ENCODE measurements at regions not wholly inside any gene's neighbourhood (a gene's known extent, or its start where the extent isn't known, plus 50 kb on each side); places are given as distances from the start of the nearest gene placed in this dataset.

DNA sequence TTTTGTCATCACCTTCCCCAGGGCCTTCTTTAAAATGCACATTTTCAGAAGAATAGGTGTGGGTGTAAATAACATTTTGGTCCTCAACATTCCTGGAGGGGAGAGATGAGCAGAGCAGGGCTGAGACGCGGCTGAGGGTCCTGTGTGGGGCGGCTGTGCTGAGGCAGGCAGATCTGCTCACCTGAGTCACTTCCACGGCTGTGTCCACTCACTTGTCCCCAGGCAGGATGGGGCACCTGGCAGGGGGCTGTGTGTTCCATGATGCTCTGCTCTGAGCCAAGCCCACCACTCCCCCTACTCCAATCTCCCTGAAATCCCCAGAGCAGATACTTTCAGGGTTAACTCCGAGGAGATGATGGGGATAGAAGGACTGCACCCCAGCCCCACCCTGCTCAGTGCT, 93.8 kb downstream of the GLRX3 start:
- no peak for DNase-seq

DNA sequence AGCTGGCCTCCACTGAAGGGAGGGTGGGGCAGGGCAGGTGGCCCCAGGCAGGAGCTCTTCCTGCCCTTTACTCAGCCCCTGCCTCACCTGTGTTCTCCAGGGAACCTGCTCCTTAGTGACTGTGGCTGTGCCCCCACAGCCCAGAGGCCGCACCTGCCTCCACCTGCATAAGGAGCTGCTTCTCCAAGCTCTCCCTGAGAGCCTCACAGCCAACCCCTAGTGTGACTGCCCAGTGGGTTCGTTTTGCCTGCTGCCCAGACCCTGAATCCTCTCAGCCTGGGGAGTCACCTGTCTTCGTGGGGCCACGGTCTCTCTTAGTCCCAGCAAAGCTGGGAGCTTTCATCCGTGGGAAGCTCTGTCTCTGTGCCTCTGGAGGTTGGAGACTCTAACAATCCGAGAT, 94.4 kb downstream of the GLRX3 start:
- DNase-seq = no peak

GRCh38 chr10:130231251-130231741, 95.1 kb downstream of the GLRX3 start:
- no peak for DNase-seq

- no peak for DNase-seq
Observed at GRCh38 chr10:130232166-130233034, 96.2 kb downstream of the GLRX3 start.

- no peak for DNase-seq
Observed at GRCh38 chr10:130233035-130233360, 96.8 kb downstream of the GLRX3 start.

- no peak for DNase-seq
Observed at GRCh38 chr10:130233426-130233825, 97.2 kb downstream of the GLRX3 start.

GRCh38 chr10:130234171-130234965, 98.2 kb downstream of the GLRX3 start:
- DNase-seq = no peak

- DNase-seq = no peak
Observed at GRCh38 chr10:130236711-130237110, 100.5 kb downstream of the GLRX3 start.

DNA sequence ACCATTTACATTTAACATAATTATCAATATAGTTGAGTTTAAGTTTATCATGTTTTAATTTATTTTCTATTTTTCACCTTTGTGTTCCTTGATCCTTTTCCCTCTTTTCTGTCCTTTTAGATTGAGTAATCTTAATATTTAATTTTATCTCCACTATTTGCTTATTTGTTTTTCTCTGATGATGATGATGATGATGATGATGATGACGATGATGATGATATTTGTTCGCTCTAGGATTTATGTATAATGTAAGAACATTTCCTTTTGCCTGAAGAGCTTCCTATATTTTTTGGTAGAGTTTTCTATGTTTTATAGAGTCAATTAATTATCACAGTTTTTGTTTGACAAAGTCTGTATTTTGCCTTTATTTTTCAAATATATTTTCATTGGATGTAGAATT, 104.2 kb downstream of the GLRX3 start:
- DNase-seq = no peak

GRCh38 chr10:130242513-130242912, 106.3 kb downstream of the GLRX3 start:
- DNase-seq = no peak

- DNase-seq = no peak
Observed at GRCh38 chr10:130243015-130243414, 106.8 kb downstream of the GLRX3 start.

DNA sequence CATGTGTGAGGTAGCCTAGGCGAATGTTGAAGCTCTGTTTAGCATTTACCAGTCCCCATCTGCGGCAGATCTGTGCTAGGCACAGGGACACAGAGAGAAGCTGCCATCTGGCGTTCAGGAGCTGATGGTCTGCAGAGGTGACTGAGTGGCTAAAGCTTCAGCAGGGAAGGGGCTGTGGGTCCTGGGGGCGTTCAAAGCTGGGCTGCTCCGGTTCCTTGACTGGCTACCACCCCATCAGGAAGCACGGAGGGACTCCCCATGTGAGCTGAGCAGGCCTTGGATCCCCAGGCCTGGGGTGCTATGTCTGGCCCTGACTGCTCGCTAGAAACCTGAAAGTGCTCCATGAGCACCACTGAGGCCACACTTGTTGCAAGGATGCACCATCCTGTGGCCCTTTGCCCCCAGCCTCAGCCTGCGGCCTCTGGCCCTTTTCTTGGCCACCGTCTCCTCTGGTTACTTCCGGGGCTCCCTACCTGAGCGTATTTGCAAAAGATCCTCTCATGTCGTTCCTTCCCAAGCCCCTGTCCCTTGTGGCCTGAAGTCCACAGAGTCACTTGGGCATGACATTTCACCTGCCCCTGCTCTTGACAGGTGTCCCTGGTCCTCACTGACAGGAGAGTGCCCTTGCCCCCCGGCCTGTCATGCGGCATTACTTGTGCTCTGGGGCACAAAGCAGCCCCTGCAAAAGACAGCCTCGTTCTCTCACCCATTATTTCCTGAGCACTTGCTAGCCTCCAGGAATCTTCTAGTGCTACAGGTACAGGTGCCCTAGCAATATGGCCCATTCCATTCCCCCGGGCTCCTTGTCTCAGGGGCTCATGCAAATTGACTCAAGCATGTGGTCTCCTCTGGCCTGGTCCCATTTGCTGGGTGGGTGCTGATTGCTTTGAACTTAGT, 108.1 kb downstream of the GLRX3 start:
- DNase-seq = no peak

DNA sequence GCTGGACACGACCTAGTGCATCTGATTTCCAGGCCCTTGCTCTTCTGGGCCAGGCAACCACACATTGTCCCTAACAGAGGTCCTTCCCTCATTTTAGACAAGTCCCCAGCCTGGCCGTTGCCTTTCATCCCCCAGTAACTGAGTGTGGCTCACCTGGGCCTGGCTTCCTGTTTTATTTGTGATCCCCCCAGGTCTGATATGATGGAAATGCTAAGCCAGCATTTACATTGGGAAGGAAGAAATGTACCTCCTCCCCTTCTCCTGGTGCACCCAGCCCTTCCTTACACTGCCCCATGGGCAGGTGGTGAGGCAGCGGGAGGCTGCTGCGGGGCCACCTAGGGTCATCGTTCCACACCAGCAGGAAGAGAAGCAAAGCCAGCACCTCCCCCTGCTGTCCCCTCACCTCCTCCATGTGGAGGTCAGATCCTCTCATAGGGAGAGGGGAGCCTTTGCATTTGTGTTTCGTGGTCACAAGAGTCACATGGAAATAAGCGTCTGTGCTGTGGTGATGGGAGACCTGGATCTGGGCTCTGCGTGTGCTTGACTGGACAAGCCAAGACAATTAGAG, 108.8 kb downstream of the GLRX3 start:
- DNase-seq = no peak

DNA sequence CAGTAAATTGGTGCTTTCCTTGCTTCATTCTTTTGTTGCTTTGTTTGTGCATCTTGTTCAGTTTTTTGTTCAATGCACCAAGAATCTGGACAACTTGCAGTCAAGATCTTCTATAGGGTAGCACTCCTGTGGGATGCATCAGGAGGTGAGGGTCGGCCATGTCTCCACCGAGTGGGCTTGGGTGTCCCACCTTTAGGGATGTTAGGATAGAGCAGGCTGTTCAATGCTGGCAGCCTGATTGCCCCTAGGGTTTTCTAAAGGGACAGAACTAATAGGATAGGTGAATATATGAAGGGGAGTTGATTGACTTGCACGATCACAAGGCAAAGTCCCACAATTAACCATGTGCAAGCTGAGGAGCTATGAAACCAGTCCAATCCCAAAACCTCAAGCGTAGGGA, 109.9 kb downstream of the GLRX3 start:
- DNase-seq = no peak

DNA sequence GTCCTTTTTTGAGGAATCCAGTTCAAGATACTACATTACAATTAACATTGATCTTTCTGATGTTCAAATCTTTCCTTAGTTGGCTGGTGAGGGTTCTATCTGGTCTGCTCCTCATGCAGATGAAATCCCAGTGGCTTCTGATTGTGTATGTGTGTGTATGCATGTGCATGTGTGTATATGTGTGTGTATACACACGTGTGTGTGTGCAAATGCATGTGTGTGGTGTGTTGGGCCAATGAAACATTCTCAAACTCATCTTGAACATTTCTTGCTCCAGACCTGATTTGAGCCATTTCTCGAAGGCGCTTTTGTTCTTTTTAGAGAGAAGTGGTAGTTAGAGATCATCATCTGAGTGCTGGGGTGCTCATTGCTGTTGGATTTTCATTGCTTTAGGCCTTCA, 113.9 kb downstream of the GLRX3 start:
- DNase-seq = no peak

GRCh38 chr10:130251766-130252165, 115.6 kb downstream of the GLRX3 start:
- no peak for DNase-seq

DNA sequence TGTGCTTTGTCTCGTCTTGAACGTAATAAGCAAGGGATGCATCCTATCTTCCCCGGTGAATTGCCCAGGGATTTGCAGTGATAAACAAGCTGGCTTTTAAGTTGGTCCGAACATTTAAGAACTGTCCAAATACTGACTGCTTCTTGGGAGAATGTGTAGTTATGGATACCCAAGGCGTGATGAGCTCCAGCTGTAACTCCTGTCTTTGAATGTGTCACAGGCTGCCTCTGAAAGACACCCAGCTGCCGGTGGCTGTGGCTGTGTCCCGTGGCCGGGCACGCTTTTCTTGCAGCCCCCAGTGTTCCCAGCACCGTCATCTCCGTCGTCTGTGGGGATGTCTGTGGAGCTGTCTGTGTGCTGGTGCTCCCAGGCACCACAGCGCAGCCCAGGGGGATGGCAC, 118.1 kb downstream of the GLRX3 start:
- DNase-seq = no peak

DNA sequence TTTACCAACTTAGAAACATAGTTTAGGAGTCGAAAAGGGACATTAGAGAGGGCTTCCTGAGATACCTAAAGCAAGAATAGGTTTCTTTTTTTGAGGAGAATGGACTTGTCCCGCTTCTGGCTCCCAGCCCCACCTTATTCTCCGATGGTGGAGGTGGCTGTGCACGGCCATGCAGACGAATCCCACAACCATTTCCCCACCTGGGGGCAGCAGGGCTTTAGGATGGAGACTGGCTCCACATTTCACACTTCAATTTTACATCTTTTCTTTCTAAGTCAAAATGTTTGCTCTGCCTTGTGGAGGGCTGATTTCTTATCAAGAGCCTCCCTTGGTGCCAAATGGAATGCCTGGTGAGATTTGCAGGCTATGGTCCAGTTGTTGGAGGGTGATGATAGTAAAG, 118.5 kb downstream of the GLRX3 start:
- DNase-seq = no peak

GRCh38 chr10:130255777-130256176, 119.6 kb downstream of the GLRX3 start:
- no peak for DNase-seq

DNA sequence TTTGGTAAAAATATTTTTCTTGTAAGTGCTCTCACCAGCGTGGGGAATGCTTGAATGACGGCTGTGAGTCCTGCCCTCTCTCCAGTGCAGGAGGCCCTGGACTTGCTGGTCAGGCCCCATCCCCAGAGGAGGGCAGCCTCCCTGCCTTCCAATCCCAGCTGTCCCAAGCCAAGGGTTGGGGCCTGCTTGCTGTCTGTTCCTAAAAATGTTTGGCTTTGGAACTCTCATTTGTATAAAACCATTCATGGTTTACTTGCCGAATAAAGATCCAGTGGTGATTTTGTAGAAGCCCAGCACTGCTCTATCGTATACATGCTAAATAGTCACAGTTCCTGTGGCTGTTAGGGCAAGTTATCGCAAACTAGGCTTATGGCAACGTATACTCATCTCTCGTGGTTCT, 121.7 kb downstream of the GLRX3 start:
- DNase-seq = no peak

DNA sequence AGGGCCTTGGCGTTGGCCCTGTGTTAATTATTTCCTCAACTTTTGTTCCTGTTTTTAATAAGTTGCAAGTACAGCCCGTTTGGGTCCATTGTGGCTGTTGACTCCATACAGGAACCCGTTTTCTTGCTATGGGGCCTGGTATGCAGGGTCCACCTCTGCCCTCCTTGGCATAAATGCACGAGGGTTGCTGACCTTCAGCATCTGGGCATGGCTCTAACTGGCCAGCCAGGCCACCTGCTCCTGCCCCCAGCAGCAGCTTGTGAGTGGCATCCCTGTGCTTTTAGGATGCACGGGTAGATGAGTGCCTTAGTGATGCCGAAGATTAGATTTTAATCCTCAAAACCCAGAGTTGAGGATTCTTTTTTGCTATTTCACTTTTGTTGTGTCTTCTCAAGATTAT, 123.2 kb downstream of the GLRX3 start:
- DNase-seq = no peak

- DNase-seq = no peak
Observed at GRCh38 chr10:130261306-130261705, 125.1 kb downstream of the GLRX3 start.

- DNase-seq = no peak
Observed at GRCh38 chr10:130261766-130262165, 125.6 kb downstream of the GLRX3 start.
